GM12878 (cell line): ENCODE measurements at regions not wholly inside any gene's neighbourhood (a gene's known extent, or its start where the extent isn't known, plus 50 kb on each side); places are given as distances from the start of the nearest gene placed in this dataset.

Experiments
- ATAC-seq: fragments of 200-7000 bp; cut with Tn5 transposase; 3 replicates; pipeline ENCODE4 v1.9.1; 2020; ENCODE audit warnings: mild to moderate bottlenecking, moderate library complexity
- BruUV-seq: library from RNA; stranded (reverse); fragments of 400-500 nt; replicated peaks from 2 replicates; lab custom pipeline; 2021; lab: Mats Ljungman, UMichigan
- CTCF ChIA-PET: fragments of 300-600 bp; sonication (Branson Sonifier 250); formaldehyde crosslinking; extraction: SDS; loops from one replicate; lab custom pipeline; 2021; ENCODE audit warnings: inconsistent platforms; lab: Yijun Ruan, JAX
- POLR2A ChIA-PET: fragments of 350-600 bp; formaldehyde crosslinking; extraction: SDS; loops from one replicate; lab custom pipeline; 2021; ENCODE audit warnings: inconsistent platforms; lab: Charles Lee
- RAD21 ChIA-PET: fragments of 300-600 bp; sonication (Branson Sonifier 250); formaldehyde crosslinking; loops from one replicate; lab custom pipeline; 2023; ENCODE audit warnings: antibody characterized with exemption; ENCODE audit not compliant: unreplicated experiment; lab: Charles Lee
- SMC1A ChIA-PET: fragments of 300-600 bp; sonication (Branson Sonifier 250); formaldehyde crosslinking; loops from one replicate; lab custom pipeline; 2023; ENCODE audit not compliant: unreplicated experiment, uncharacterized antibody; lab: Charles Lee
- DNase-seq: peaks from one replicate; pipeline ENCODE4 v3.0.0-alpha.2; 2011; ENCODE audit warnings: low read depth, low spot score
- FAIRE-seq: peaks from 3 replicates; lab custom pipeline; 2011; peaks lifted over from hg19 to GRCh38; lab: Jason Lieb, UNC
- H2AFZ ChIP-seq: 2 replicates; pipeline ENCODE4 v1.6.0; 2011; ENCODE audit warnings: low read depth, low read length, control low read depth; ENCODE audit not compliant: control insufficient read depth
- H3K27ac ChIP-seq: 2 replicates; pipeline ENCODE4 v1.5.1; 2011; ENCODE audit warnings: control low read depth; ENCODE audit not compliant: control insufficient read depth, insufficient read depth
- H3K27me3 ChIP-seq, 2 experiments: replicated peaks in 1 of 2; 2 replicates each; pipeline versions ENCODE4 v1.6.0 to v1.6.1; 2011; ENCODE audit warnings: low read length in 1 of 2; ENCODE audit not compliant: control insufficient read depth in 2 of 2, insufficient read depth in 2 of 2
- H3K36me3 ChIP-seq, 2 experiments: 2 replicates each; pipeline ENCODE4 v1.5.1; 2011; ENCODE audit warnings: low read length in 1 of 2; ENCODE audit not compliant: control insufficient read depth in 2 of 2, insufficient read depth in 2 of 2
- H3K4me1 ChIP-seq: 2 replicates; pipeline ENCODE4 v1.6.1; 2011; ENCODE audit warnings: mild to moderate bottlenecking, low read length, moderate library complexity, mixed read lengths; ENCODE audit not compliant: control insufficient read depth, insufficient read depth
- H3K4me2 ChIP-seq: 2 replicates; pipeline ENCODE4 v1.6.0; 2011; ENCODE audit warnings: control low read depth; ENCODE audit not compliant: control insufficient read depth, insufficient read depth
- H3K4me3 ChIP-seq: fragments of 200-600 bp; sonication (generic); 2 replicates; pipeline ENCODE4 v1.5.1; 2016
- H3K79me2 ChIP-seq: 2 replicates; pipeline ENCODE4 v1.6.0; 2011; ENCODE audit warnings: low read length; ENCODE audit not compliant: control insufficient read depth, insufficient read depth
- H3K9ac ChIP-seq: 2 replicates; pipeline ENCODE4 v1.8.0; 2011; ENCODE audit warnings: low read length, control low read depth, mixed read lengths; ENCODE audit not compliant: control insufficient read depth, insufficient read depth
- H3K9me3 ChIP-seq: replicated peaks from 3 replicates; pipeline ENCODE4 v1.5.1; 2011; ENCODE audit warnings: mild to moderate bottlenecking, low read length; ENCODE audit not compliant: control insufficient read depth, insufficient read depth
- H4K20me1 ChIP-seq: 2 replicates; pipeline ENCODE4 v1.6.0; 2011; ENCODE audit not compliant: control insufficient read depth, insufficient read depth
- BRCA1 ChIP-seq: IDR thresholded peaks from 2 replicates; pipeline ENCODE4 v1.6.1; 2011; ENCODE audit warnings: low read depth, low read length, improper control_type of control experiment
- CREB1 ChIP-seq: IDR thresholded peaks from 2 replicates; pipeline ENCODE4 v1.6.1; 2012; ENCODE audit warnings: low read depth, mild to moderate bottlenecking, inconsistent platforms
- EED ChIP-seq: sonication (generic); IDR thresholded peaks from 2 replicates; pipeline ENCODE4 v1.6.1; 2016; ENCODE audit warnings: antibody characterized with exemption, low read depth
- FOXM1 ChIP-seq: IDR thresholded peaks from 2 replicates; pipeline ENCODE4 v1.6.1; 2012; ENCODE audit warnings: low read depth, mild to moderate bottlenecking, inconsistent platforms, low read length, moderate library complexity
- IKZF1 ChIP-seq: fragments of 450-650 bp; conservative IDR thresholded peaks from 2 replicates; pipeline ENCODE4 v1.6.1; 2017; ENCODE audit warnings: antibody characterized with exemption, mild to moderate bottlenecking
- NFYB ChIP-seq: IDR thresholded peaks from 2 replicates; pipeline ENCODE4 v1.6.1; 2011; ENCODE audit warnings: low read depth, mild to moderate bottlenecking, low read length, improper control_type of control experiment, moderate library complexity; ENCODE audit not compliant: insufficient read depth
- ZNF207 ChIP-seq: fragments of 450-650 bp; IDR thresholded peaks from 2 replicates; pipeline ENCODE4 v1.6.1; 2014; ENCODE audit warnings: antibody characterized with exemption, mild to moderate bottlenecking, borderline replicate concordance
- ZNF384 ChIP-seq: IDR thresholded peaks from 2 replicates; pipeline ENCODE4 v1.6.1; 2012; ENCODE audit warnings: low read depth, mild to moderate bottlenecking, low read length, improper control_type of control experiment, borderline replicate concordance
- WGBS: methylation state at CpG from one replicate; pipeline ENCODE4 v1.1.6; 2016; ENCODE audit warnings: low lambda C conversion rate; ENCODE audit not compliant: insufficient replicate concordance, insufficient coverage; ENCODE audit errors: missing lambda C conversion rate; 5-methylcytosine and 5-hydroxymethylcytosine counted together
- in situ Hi-C: fragments of 300-500 bp; cut with MboI; formaldehyde crosslinking; loops from 9 replicates; pipeline ENCODE4 v1.14.3; 2018; ENCODE audit warnings: mixed read lengths
- intact Hi-C: fragments of 100-400 bp; cut with micrococcal nuclease; formaldehyde crosslinking; loops from one replicate; pipeline ENCODE4 v1.14.2; 2022; ENCODE audit not compliant: unreplicated experiment
- TF ChIP-seq, protein P1 (sequence below): IDR thresholded peaks from 2 replicates; pipeline ENCODE4 v1.6.1; 2012; ENCODE audit warnings: low read depth, low read length, improper control_type of control experiment

DNA sequence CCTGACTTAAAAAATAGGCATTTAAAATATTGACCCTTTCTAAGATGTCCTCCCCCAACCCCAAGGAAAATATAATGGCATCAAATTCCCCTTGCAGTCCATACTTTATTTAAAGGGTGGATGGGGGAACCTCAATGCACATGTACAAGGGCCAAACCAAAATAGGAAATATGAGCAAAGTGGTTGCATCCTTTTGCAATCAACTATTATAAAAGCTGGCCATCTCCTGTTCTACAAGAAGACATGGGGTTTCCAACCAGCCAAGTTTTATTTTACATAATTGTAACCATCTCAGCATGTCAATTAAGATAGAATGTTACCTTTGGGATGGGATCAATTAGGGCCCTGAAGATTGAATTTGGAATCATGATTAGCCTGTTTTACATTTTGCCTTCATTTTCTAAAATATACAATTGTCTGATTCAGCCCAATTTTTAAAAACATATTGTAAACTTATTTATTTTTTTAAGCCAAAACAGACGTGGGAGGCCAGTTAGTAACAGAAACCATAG lies 146.7 kb upstream of the NFIA start:
- no TSS peak for BruUV-seq
- RAD21 ChIA-PET = no interaction called here
- in situ Hi-C loops (no loop called here), intact Hi-C loops (no loop called here)
- TF ChIP-seq CREB1 = no peak
- TF ChIP-seq FOXM1 = no peak
- TF ChIP-seq NFYB = no peak
- no peak for TF ChIP-seq BRCA1
- no peak for TF ChIP-seq EED
- TF ChIP-seq, protein P1, sequence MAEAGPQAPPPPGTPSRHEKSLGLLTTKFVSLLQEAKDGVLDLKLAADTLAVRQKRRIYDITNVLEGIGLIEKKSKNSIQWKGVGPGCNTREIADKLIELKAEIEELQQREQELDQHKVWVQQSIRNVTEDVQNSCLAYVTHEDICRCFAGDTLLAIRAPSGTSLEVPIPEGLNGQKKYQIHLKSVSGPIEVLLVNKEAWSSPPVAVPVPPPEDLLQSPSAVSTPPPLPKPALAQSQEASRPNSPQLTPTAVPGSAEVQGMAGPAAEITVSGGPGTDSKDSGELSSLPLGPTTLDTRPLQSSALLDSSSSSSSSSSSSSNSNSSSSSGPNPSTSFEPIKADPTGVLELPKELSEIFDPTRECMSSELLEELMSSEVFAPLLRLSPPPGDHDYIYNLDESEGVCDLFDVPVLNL = no peak
- no peak for TF ChIP-seq ZNF384
- no peak for TF ChIP-seq IKZF1
- no peak for TF ChIP-seq ZNF207
- Histone ChIP-seq H3K9ac (no peak overlapping the region), H3K4me2 (no peak overlapping the region), H3K79me2 (no peaks in the 10 kb centered on the region), H2AFZ (no peak overlapping the region), H3K27me3 (0 out of 4 replicates have a peak, but pooled peaks cover 0 to 3% of the 10 kb centered on the region in 2 experiments), H3K9me3 (no peaks in the 10 kb centered on the region), H3K4me1 (no peaks in the 10 kb centered on the region), H4K20me1 (no peaks in the 10 kb centered on the region), H3K36me3 (no peaks in the 10 kb centered on the region), H3K4me3 (no peak overlapping the region), H3K27ac (no peak overlapping the region)
- FAIRE-seq = no peak
- DNase-seq = no peak
- SMC1A ChIA-PET = no interaction called here
- no peak for ATAC-seq
- CTCF ChIA-PET = no interaction called here
- POLR2A ChIA-PET = no interaction called here
- 0% methylated on average over 1 of the region's 1 CpG for WGBS
